GM23248 (cell line): ENCODE measurements at regions not wholly inside any gene's neighbourhood (a gene's known extent, or its start where the extent isn't known, plus 50 kb on each side); places are given as distances from the start of the nearest gene placed in this dataset.

ENCODE experiments used
- DNase-seq: peaks from one replicate; pipeline ENCODE4 v3.0.0-alpha.2; 2015
- H2AFZ ChIP-seq: fragments of 200-600 bp; sonication (generic); 2 replicates; pipeline ENCODE4 v1.6.1; 2016; ENCODE audit warnings: antibody characterized with exemption
- H3F3A ChIP-seq: fragments of 200-600 bp; sonication (generic); 2 replicates; pipeline ENCODE4 v1.6.1; 2016; ENCODE audit warnings: mild to moderate bottlenecking, antibody characterized with exemption, mixed run types; ENCODE audit not compliant: insufficient read depth
- H3K27ac ChIP-seq: fragments of 200-600 bp; sonication (generic); 2 replicates; pipeline ENCODE4 v1.5.1; 2016; ENCODE audit warnings: mild to moderate bottlenecking
- H3K27me3 ChIP-seq: fragments of 200-600 bp; sonication (generic); replicated peaks from 2 replicates; pipeline ENCODE4 v1.6.1; 2016; ENCODE audit warnings: mild to moderate bottlenecking; ENCODE audit not compliant: insufficient read depth
- H3K36me3 ChIP-seq: fragments of 200-600 bp; sonication (generic); 2 replicates; pipeline ENCODE4 v1.6.1; 2016; ENCODE audit warnings: low read depth, mild to moderate bottlenecking
- H3K4me1 ChIP-seq: fragments of 200-600 bp; sonication (generic); 2 replicates; pipeline ENCODE4 v1.6.1; 2016; ENCODE audit warnings: mild to moderate bottlenecking; ENCODE audit not compliant: insufficient read depth
- H3K4me2 ChIP-seq: fragments of 200-600 bp; sonication (generic); one replicate; pipeline ENCODE4 v1.6.1; 2016; ENCODE audit warnings: mild to moderate bottlenecking; ENCODE audit not compliant: unreplicated experiment
- H3K4me3 ChIP-seq: fragments of 200-600 bp; sonication (generic); 2 replicates; pipeline ENCODE4 v1.5.1; 2016; ENCODE audit warnings: mild to moderate bottlenecking
- H3K79me2 ChIP-seq: fragments of 200-600 bp; sonication (generic); 2 replicates; pipeline ENCODE4 v1.6.1; 2016; ENCODE audit warnings: mild to moderate bottlenecking; ENCODE audit not compliant: insufficient read depth
- H3K9ac ChIP-seq: fragments of 200-600 bp; sonication (generic); 2 replicates; pipeline ENCODE4 v1.6.1; 2016; ENCODE audit warnings: mild to moderate bottlenecking
- H3K9me2 ChIP-seq: fragments of 200-600 bp; sonication (generic); 2 replicates; pipeline ENCODE4 v1.6.1; 2016; ENCODE audit warnings: mixed run types, mild to moderate bottlenecking, moderate library complexity; ENCODE audit not compliant: insufficient read depth
- H3K9me3 ChIP-seq: fragments of 200-600 bp; sonication (generic); one replicate; pipeline ENCODE4 v1.6.1; 2017; ENCODE audit warnings: low read depth
- H4K20me1 ChIP-seq: fragments of 200-600 bp; sonication (generic); 2 replicates; pipeline ENCODE4 v1.6.0; 2016; ENCODE audit not compliant: insufficient read depth
- EZH2 ChIP-seq: fragments of 200-600 bp; sonication (generic); IDR thresholded peaks from 2 replicates; pipeline ENCODE4 v1.6.1; 2018; ENCODE audit warnings: antibody characterized with exemption, mild to moderate bottlenecking; ENCODE audit not compliant: insufficient read depth, poor library complexity, severe bottlenecking
- EZH2phosphoT487 ChIP-seq: fragments of 200-600 bp; sonication (generic); IDR thresholded peaks from 2 replicates; pipeline ENCODE4 v1.6.1; 2018; ENCODE audit warnings: antibody characterized with exemption, moderate library complexity, mild to moderate bottlenecking, low read depth; ENCODE audit not compliant: insufficient read depth
- WGBS, 2 experiments: methylation state at CpG; one replicate each; pipeline ENCODE4 v1.1.6; 2015 to 2017; ENCODE audit warnings: low lambda C conversion rate in 2 of 2, low coverage in 1 of 2; ENCODE audit errors: missing lambda C conversion rate in 2 of 2; 5-methylcytosine and 5-hydroxymethylcytosine counted together
- in situ Hi-C: fragments of 300-500 bp; cut with MboI; formaldehyde crosslinking; loops from 2 replicates; pipeline ENCODE4 v1.15.0; 2020

- in situ Hi-C loops: no loop called here
These were observed 319.2 kb downstream of the IRX2 start for GRCh38 chr5:2432076-2432920.

DNA sequence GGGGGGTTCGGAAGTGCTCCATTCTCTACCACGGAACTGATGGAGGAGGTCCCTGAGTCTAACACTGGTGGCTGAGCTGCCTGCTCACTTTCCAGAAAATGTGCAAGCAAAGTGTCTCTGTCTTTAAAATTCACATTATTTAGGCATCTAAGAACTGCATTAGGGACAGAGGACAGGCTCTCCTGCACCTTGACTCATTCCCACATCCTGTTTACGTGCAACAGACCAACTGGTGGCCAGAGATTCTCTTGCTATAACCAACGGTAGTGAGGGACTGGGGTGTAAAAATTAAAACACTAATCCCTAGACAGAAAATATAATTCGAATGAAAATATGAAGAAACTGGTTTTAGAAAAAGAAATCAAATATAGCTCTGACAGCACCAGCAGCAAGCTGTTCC is 320.9 kb downstream of the IRX2 start:
- in situ Hi-C loops: no loop called here
- DNase-seq: no peak
- H3K4me3 ChIP-seq: no peak overlapping the region
- H2AFZ ChIP-seq: no peak overlapping the region
- H3K27me3 ChIP-seq: no peaks in the 10 kb centered on the region
- no peaks in the 10 kb centered on the region for H3K9me2 ChIP-seq
- H3K4me1 ChIP-seq: no peaks in the 10 kb centered on the region
- H3K9ac ChIP-seq: no peak overlapping the region
- no peak for TF ChIP-seq EZH2phosphoT487
- H3F3A ChIP-seq: no peaks in the 10 kb centered on the region
- no peaks in the 10 kb centered on the region for H3K36me3 ChIP-seq
- H4K20me1 ChIP-seq: no peaks in the 10 kb centered on the region
- no peak overlapping the region for H3K4me2 ChIP-seq
- no peaks in the 10 kb centered on the region for H3K79me2 ChIP-seq
- no peak overlapping the region for H3K27ac ChIP-seq
- WGBS, 2 experiments: 30 to 31% methylated on average over 5 of the region's 5 CpGs
- H3K9me3 ChIP-seq: no peaks in the 10 kb centered on the region

More at GRCh38 chr5:2432076-2432920, 319.2 kb downstream of the IRX2 start:
- no peaks in the 10 kb centered on the region for H3K36me3 ChIP-seq
- 21% methylated on average over 14 of the region's 14 CpGs for WGBS, 2 experiments
- TF ChIP-seq EZH2 (no peak), EZH2phosphoT487 (no peak)
- H3K9me2 ChIP-seq: no peaks in the 10 kb centered on the region
- no peak for DNase-seq
- H3K4me3 ChIP-seq: no peak overlapping the region
- H3K79me2 ChIP-seq: no peaks in the 10 kb centered on the region
- no peaks in the 10 kb centered on the region for H3F3A ChIP-seq
- H3K27ac ChIP-seq: no peak overlapping the region
- no peak overlapping the region for H3K9ac ChIP-seq
- H2AFZ ChIP-seq: no peak overlapping the region
- H3K9me3 ChIP-seq: no peaks in the 10 kb centered on the region
- H3K4me1 ChIP-seq: no peaks in the 10 kb centered on the region
- no peaks in the 10 kb centered on the region for H3K27me3 ChIP-seq
- no peak overlapping the region for H3K4me2 ChIP-seq
- H4K20me1 ChIP-seq: no peaks in the 10 kb centered on the region

DNA sequence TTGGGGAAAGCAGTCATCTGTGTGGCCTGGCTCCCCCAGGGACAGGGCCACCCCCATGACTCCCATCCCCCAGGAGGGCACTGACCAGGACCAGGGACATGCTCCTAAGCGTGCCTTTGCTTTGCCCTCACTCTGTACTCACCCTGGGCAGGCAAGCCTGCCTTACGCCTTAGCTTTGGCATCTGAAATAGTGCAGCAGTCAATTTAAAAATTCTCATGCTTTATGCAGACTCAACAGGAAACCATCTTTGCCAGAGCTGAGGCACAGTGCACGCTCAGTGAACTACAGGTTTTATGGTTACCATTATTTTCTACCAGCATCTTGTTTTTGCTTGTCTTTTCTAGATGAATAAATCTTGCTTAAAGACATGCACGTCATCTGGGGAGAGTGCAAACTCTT is 323.5 kb downstream of the IRX2 start:
- Histone ChIP-seq H3K27me3 (no peaks in the 10 kb centered on the region), H4K20me1 (no peaks in the 10 kb centered on the region), H2AFZ (no peak overlapping the region), H3K9ac (no peak overlapping the region), H3K4me3 (no peak overlapping the region), H3K79me2 (no peaks in the 10 kb centered on the region), H3K9me3 (peaks cover 5% of the 10 kb centered on the region), H3K4me2 (no peak overlapping the region), H3K27ac (no peak overlapping the region), H3K9me2 (no peaks in the 10 kb centered on the region), H3K36me3 (no peaks in the 10 kb centered on the region), H3K4me1 (no peaks in the 10 kb centered on the region), H3F3A (no peaks in the 10 kb centered on the region)
- 22 to 25% methylated on average over 4 of the region's 4 CpGs for WGBS, 2 experiments
- DNase-seq: no peak
- in situ Hi-C loops: no loop called here
- no peak for TF ChIP-seq EZH2phosphoT487
- TF ChIP-seq EZH2: no peak

DNA sequence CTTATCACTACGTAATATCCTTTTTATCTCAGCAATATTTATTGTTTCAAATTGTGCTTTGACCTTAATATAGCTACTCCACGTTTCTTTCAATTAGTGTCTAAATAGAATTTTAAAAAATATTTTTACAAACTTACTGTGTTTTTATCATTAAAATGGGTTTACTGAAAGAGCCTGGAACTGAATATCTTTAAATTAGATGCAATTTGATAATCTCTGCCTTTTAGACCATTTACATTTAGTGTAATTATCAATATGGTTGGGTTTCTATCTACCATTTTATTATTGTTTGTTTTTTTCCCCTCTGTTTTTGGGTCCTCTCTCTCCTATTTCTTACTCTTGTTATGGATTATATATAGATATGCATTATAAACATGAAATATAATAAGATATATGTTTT is 327.8 kb downstream of the IRX2 start:
- Histone ChIP-seq H3K9me2 (no peaks in the 10 kb centered on the region), H3K9ac (no peak overlapping the region), H3K79me2 (no peaks in the 10 kb centered on the region), H4K20me1 (no peaks in the 10 kb centered on the region), H3K36me3 (no peaks in the 10 kb centered on the region), H3K4me2 (no peak overlapping the region), H3K4me1 (no peaks in the 10 kb centered on the region), H2AFZ (no peak overlapping the region), H3K4me3 (no peak overlapping the region), H3K27me3 (no peaks in the 10 kb centered on the region), H3K27ac (no peak overlapping the region), H3F3A (no peaks in the 10 kb centered on the region), H3K9me3 (peaks cover 5% of the 10 kb centered on the region)
- TF ChIP-seq EZH2 (no peak), EZH2phosphoT487 (no peak)
- 18 to 27% methylated on average over 2 of the region's 2 CpGs for WGBS, 2 experiments
- DNase-seq: no peak
- in situ Hi-C loops: no loop called here

DNA sequence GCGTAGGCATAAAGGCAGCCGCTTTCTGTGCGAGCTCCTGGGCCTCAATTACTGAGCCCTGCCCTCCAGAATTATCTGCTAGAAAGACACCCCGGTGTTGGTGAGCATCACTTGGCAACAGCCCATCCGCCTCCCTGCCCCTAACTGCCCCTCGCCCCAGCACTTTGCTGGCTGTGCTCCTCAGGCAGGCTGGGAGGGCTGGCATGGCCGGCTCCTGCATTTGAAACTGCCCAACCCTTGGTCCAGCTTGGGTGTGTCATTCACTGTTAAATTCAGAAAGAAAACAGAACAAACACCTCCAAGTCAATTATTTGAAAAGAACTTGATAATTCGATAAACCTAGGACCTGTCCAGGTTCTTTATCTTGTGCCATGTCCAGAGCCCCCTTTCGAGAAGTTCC is 334.2 kb downstream of the IRX2 start:
- Histone ChIP-seq H3K4me1 (no peaks in the 10 kb centered on the region), H3K9ac (no peak overlapping the region), H2AFZ (no peak overlapping the region), H3K9me2 (no peaks in the 10 kb centered on the region), H3F3A (no peaks in the 10 kb centered on the region), H3K27me3 (no peaks in the 10 kb centered on the region), H3K79me2 (no peaks in the 10 kb centered on the region), H3K27ac (no peak overlapping the region), H3K36me3 (no peaks in the 10 kb centered on the region), H3K4me3 (no peak overlapping the region), H3K9me3 (no peaks in the 10 kb centered on the region), H3K4me2 (no peak overlapping the region), H4K20me1 (no peaks in the 10 kb centered on the region)
- no peak for DNase-seq
- 30 to 36% methylated on average over 9 of the region's 9 CpGs for WGBS, 2 experiments
- TF ChIP-seq EZH2 (no peak), EZH2phosphoT487 (no peak)
- in situ Hi-C loops: no loop called here
